IMR-90 (cell line): ENCODE measurements at regions not wholly inside any gene's neighbourhood (a gene's known extent, or its start where the extent isn't known, plus 50 kb on each side); places are given as distances from the start of the nearest gene placed in this dataset.

Experiments used
- ATAC-seq: fragments of 200-7000 bp; cut with Tn5 transposase; 2 replicates; pipeline ENCODE4 v1.9.1; 2020; ENCODE audit warnings: low read depth, mild to moderate bottlenecking, moderate library complexity
- BruUV-seq: library from RNA; stranded (reverse); fragments of 400-500 nt; replicated peaks from 2 replicates; lab custom pipeline; 2021; lab: Mats Ljungman, UMichigan
- CTCF ChIA-PET: fragments of 300-600 bp; formaldehyde crosslinking; extraction: SDS; loops from one replicate; lab custom pipeline; 2021; ENCODE audit warnings: antibody characterized with exemption; lab: Yijun Ruan, JAX
- POLR2A ChIA-PET: fragments of 300-600 bp; sonication (Branson Sonifier 250); formaldehyde crosslinking; loops from one replicate; lab custom pipeline; 2022; ENCODE audit warnings: antibody characterized with exemption; ENCODE audit not compliant: unreplicated experiment; lab: Charles Lee
- DNase-seq: peaks from one replicate; pipeline ENCODE4 v3.0.0; 2013
- H2AFZ ChIP-seq: replicated peaks from 2 replicates; pipeline ENCODE3; 2013; ENCODE audit warnings: low read length, mild to moderate bottlenecking; ENCODE audit not compliant: poor library complexity
- H2AK5ac ChIP-seq: 2 replicates; pipeline ENCODE4 v1.6.1; 2013; ENCODE audit warnings: low read depth, low read length, inconsistent platforms
- H2AK9ac ChIP-seq: replicated peaks from 2 replicates; pipeline ENCODE3; 2013; ENCODE audit warnings: mild to moderate bottlenecking, low read depth, low read length, moderate library complexity; ENCODE audit not compliant: poor library complexity
- H2BK120ac ChIP-seq: 2 replicates; pipeline ENCODE4 v1.6.1; 2013; ENCODE audit warnings: low read depth, low read length, inconsistent platforms
- H2BK15ac ChIP-seq: 3 replicates; pipeline ENCODE4 v1.6.1; 2013; ENCODE audit warnings: low read depth, low read length, inconsistent platforms
- H2BK20ac ChIP-seq: 2 replicates; pipeline ENCODE4 v1.6.1; 2013; ENCODE audit warnings: low read depth, mild to moderate bottlenecking, inconsistent platforms, low read length, moderate library complexity
- H2BK5ac ChIP-seq: 2 replicates; pipeline ENCODE4 v1.6.1; 2013; ENCODE audit warnings: mild to moderate bottlenecking, low read depth, low read length, inconsistent platforms; ENCODE audit not compliant: poor library complexity, severe bottlenecking
- H3K14ac ChIP-seq: replicated peaks from 2 replicates; pipeline ENCODE4 v1.6.1; 2013; ENCODE audit warnings: low read depth, low read length, inconsistent platforms
- H3K18ac ChIP-seq: 2 replicates; pipeline ENCODE4 v1.6.1; 2013; ENCODE audit warnings: low read depth, low read length, control low read depth
- H3K23ac ChIP-seq: 2 replicates; pipeline ENCODE4 v1.6.1; 2013; ENCODE audit warnings: low read depth, low read length, inconsistent platforms
- H3K27ac ChIP-seq: 2 replicates; pipeline ENCODE4 v1.5.1; 2013; ENCODE audit warnings: mild to moderate bottlenecking, control low read depth, low read length; ENCODE audit not compliant: insufficient read depth
- H3K27me3 ChIP-seq: 2 replicates; pipeline ENCODE4 v1.6.1; 2013; ENCODE audit warnings: low read length; ENCODE audit not compliant: control insufficient read depth, insufficient read depth
- H3K36me3 ChIP-seq: 2 replicates; pipeline ENCODE4 v1.6.1; 2013; ENCODE audit warnings: low read length, mixed read lengths; ENCODE audit not compliant: control insufficient read depth, insufficient read depth
- H3K4ac ChIP-seq: 2 replicates; pipeline ENCODE4 v1.6.1; 2013; ENCODE audit warnings: low read depth, low read length, inconsistent platforms
- H3K4me1 ChIP-seq: 2 replicates; pipeline ENCODE4 v1.6.1; 2013; ENCODE audit warnings: low read length, mixed read lengths; ENCODE audit not compliant: control insufficient read depth, insufficient read depth
- H3K4me2 ChIP-seq: 2 replicates; pipeline ENCODE4 v1.6.1; 2013; ENCODE audit warnings: low read depth, mild to moderate bottlenecking, control low read depth, low read length, moderate library complexity
- H3K4me3 ChIP-seq: 2 replicates; pipeline ENCODE4 v1.5.1; 2013; ENCODE audit warnings: low read depth, mild to moderate bottlenecking, control low read depth, low read length, moderate library complexity; ENCODE audit not compliant: insufficient read depth
- H3K56ac ChIP-seq: 2 replicates; pipeline ENCODE4 v1.6.1; 2013; ENCODE audit warnings: low read length, inconsistent platforms; ENCODE audit not compliant: insufficient read depth; ENCODE audit errors: extremely low read depth
- H3K79me1 ChIP-seq, 2 experiments: 2 replicates each; pipeline ENCODE4 v1.6.1; 2013; ENCODE audit warnings: low read length in 2 of 2, inconsistent platforms in 1 of 2, low read depth in 1 of 2
- H3K9ac ChIP-seq: 2 replicates; pipeline ENCODE4 v1.6.1; 2013; ENCODE audit warnings: low read depth, low read length, control low read depth
- H3K9me1 ChIP-seq: 2 replicates; pipeline ENCODE4 v1.6.1; 2013; ENCODE audit warnings: low read length, inconsistent platforms; ENCODE audit not compliant: insufficient read depth
- H3K9me3 ChIP-seq: 2 replicates; pipeline ENCODE4 v1.6.1; 2013; ENCODE audit warnings: low read length; ENCODE audit not compliant: control insufficient read depth, insufficient read depth
- H4K20me1 ChIP-seq: 2 replicates; pipeline ENCODE4 v1.6.1; 2013; ENCODE audit warnings: low read length, inconsistent platforms; ENCODE audit not compliant: insufficient read depth
- H4K5ac ChIP-seq: 2 replicates; pipeline ENCODE4 v1.6.1; 2013; ENCODE audit warnings: mild to moderate bottlenecking, low read depth, low read length, control low read depth
- H4K8ac ChIP-seq, 2 experiments: 2 replicates each; pipeline ENCODE4 v1.6.1; 2013; ENCODE audit warnings: low read depth in 2 of 2, low read length in 2 of 2, control low read depth in 1 of 2, inconsistent platforms in 1 of 2
- H4K91ac ChIP-seq: 2 replicates; pipeline ENCODE4 v1.6.1; 2013; ENCODE audit warnings: low read depth, low read length, inconsistent platforms; ENCODE audit not compliant: insufficient read depth
- NFE2L2 ChIP-seq: fragments of 150-350 bp; IDR thresholded peaks from 2 replicates; pipeline ENCODE4 v1.6.1; 2016; ENCODE audit warnings: low read depth, mild to moderate bottlenecking, low read length
- POLR2A ChIP-seq: IDR thresholded peaks from 2 replicates; pipeline ENCODE4 v1.6.1; 2012; ENCODE audit warnings: mild to moderate bottlenecking, low read depth, low read length
- RAD21 ChIP-seq: IDR thresholded peaks from 2 replicates; pipeline ENCODE4 v1.6.1; 2012; ENCODE audit warnings: low read length, improper control_type of control experiment
- RFX5 ChIP-seq: IDR thresholded peaks from 2 replicates; pipeline ENCODE4 v1.8.0; 2012; ENCODE audit warnings: low read depth, mild to moderate bottlenecking, low read length, moderate library complexity
- WGBS, 2 experiments: methylation state at CpG; one replicate each; pipeline versions ENCODE4 v1.1.5 to v1.1.7; 2013; ENCODE audit warnings: missing lambda C conversion rate in 2 of 2; ENCODE audit not compliant: insufficient read length in 1 of 2; ENCODE audit errors: extremely low coverage in 2 of 2; 5-methylcytosine and 5-hydroxymethylcytosine counted together
- dilution Hi-C: fragments of 300-500 bp; cut with HindIII; formaldehyde crosslinking; loops from one replicate; pipeline ENCODE4 v1.14.3; 2018; ENCODE audit warnings: low sequenced_read_pairs; ENCODE audit not compliant: unreplicated experiment
- in situ Hi-C: fragments of 300-500 bp; cut with MboI; formaldehyde crosslinking; loops from 3 replicates; pipeline ENCODE4 v1.14.3; 2019; ENCODE audit warnings: low sequenced_read_pairs, inconsistent platforms, mixed read lengths
- intact Hi-C: fragments of 100-400 bp; cut with micrococcal nuclease; formaldehyde crosslinking; loops from 2 replicates; pipeline ENCODE4 v1.10.0; 2022
- TF ChIP-seq, protein P1 (sequence below): conservative IDR thresholded peaks from 2 replicates; pipeline ENCODE4 v1.5.1; 2012; ENCODE audit warnings: mild to moderate bottlenecking, low read depth, low read length, improper control_type of control experiment
- TF ChIP-seq, protein P2 (sequence below): fragments of 150-350 bp; IDR thresholded peaks from 2 replicates; pipeline ENCODE4 v1.6.1; 2016; ENCODE audit warnings: low read depth, mild to moderate bottlenecking, low read length, moderate library complexity, borderline replicate concordance

DNA sequence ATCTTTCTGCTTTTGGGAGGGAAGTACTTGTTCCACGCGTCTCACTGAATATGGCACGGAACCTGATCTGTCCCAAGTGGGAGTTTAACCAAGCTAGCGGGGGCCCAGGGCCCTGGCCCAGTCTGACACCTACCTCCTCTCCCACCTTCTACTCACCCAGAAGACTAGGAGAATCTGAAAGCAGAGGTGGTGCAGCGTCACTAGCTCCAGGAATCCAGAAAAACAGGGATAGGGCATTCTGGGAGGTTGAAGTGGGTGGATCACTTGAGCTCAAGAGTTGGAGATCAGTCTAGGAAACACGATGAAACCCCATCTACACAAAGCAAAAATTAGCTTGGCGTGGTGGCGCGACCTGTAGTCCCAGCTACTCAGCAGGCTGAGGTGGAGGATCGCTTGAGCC is 163.5 kb upstream of the ZNF267 start:
- Histone ChIP-seq H3K4me2 (no peak overlapping the region), H3K23ac (no peak overlapping the region), H2AFZ (no peak overlapping the region), H3K27ac (no peak overlapping the region), H2AK9ac (no peak overlapping the region), H2BK15ac (no peak overlapping the region), H2BK5ac (no peak overlapping the region), H3K9me1 (no peaks in the 10 kb centered on the region; the same call in 1 of the 2 replicates), H3K79me1 (peaks cover 10 to 16% of the 10 kb centered on the region in 2 experiments), H2BK120ac (no peak overlapping the region), H3K4ac (no peak overlapping the region), H3K36me3 (peaks cover 28% of the 10 kb centered on the region), H3K4me1 (peaks cover 6% of the 10 kb centered on the region), H2BK20ac (no peak overlapping the region), H4K20me1 (no peaks in the 10 kb centered on the region), H3K18ac (no peak overlapping the region), H4K91ac (no peak overlapping the region), H3K14ac (no peak overlapping the region), H2AK5ac (no peak overlapping the region), H4K5ac (no peak overlapping the region), H3K9ac (no peak overlapping the region), H3K56ac (no peak overlapping the region), H3K9me3 (no peaks in the 10 kb centered on the region), H4K8ac (no peak overlapping the region), H3K4me3 (no peak overlapping the region), H3K27me3 (no peaks in the 10 kb centered on the region)
- dilution Hi-C loops (no loop called here), in situ Hi-C loops (loop anchor here (25.0 kb wide), 2 partner anchors 198 to 723 kb away; partner anchors contain the start of genes HSD3B7 and RUSF1), intact Hi-C loops (no loop called here)
- CTCF ChIA-PET: no interaction called here
- TF ChIP-seq RAD21 (no peak), RFX5 (no peak), POLR2A (no peak), NFE2L2 (no peak)
- TF ChIP-seq, protein P1, sequence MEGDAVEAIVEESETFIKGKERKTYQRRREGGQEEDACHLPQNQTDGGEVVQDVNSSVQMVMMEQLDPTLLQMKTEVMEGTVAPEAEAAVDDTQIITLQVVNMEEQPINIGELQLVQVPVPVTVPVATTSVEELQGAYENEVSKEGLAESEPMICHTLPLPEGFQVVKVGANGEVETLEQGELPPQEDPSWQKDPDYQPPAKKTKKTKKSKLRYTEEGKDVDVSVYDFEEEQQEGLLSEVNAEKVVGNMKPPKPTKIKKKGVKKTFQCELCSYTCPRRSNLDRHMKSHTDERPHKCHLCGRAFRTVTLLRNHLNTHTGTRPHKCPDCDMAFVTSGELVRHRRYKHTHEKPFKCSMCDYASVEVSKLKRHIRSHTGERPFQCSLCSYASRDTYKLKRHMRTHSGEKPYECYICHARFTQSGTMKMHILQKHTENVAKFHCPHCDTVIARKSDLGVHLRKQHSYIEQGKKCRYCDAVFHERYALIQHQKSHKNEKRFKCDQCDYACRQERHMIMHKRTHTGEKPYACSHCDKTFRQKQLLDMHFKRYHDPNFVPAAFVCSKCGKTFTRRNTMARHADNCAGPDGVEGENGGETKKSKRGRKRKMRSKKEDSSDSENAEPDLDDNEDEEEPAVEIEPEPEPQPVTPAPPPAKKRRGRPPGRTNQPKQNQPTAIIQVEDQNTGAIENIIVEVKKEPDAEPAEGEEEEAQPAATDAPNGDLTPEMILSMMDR: no peak
- TF ChIP-seq, protein P2, sequence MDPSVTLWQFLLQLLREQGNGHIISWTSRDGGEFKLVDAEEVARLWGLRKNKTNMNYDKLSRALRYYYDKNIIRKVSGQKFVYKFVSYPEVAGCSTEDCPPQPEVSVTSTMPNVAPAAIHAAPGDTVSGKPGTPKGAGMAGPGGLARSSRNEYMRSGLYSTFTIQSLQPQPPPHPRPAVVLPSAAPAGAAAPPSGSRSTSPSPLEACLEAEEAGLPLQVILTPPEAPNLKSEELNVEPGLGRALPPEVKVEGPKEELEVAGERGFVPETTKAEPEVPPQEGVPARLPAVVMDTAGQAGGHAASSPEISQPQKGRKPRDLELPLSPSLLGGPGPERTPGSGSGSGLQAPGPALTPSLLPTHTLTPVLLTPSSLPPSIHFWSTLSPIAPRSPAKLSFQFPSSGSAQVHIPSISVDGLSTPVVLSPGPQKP: no peak
- WGBS, 2 experiments: no CpG with 5 or more reads among the region's 10 CpGs
- ATAC-seq (no peak), DNase-seq (no peak)
- POLR2A ChIA-PET: no interaction called here
- no TSS peak for BruUV-seq
